Fibroblast of skin of scalp (primary cell): ENCODE measurements at regions not wholly inside any gene's neighbourhood (a gene's known extent, or its start where the extent isn't known, plus 50 kb on each side); places are given as distances from the start of the nearest gene placed in this dataset.

Experiments
- DNase-seq: peaks from one replicate; pipeline ENCODE4 v3.0.0-alpha.2; 2013

GRCh38 chr2:51153236-51153635 lies 121.3 kb upstream of the NRXN1 start:
- DNase-seq, result peak; percentile 59

GRCh38 chr2:51151490-51152140 lies 119.7 kb upstream of the NRXN1 start:
- DNase-seq, result no peak

- DNase-seq, result no peak
These were observed 117.8 kb upstream of the NRXN1 start for GRCh38 chr2:51149725-51150124.

- DNase-seq, result no peak
These were observed 113.8 kb upstream of the NRXN1 start for GRCh38 chr2:51145761-51146160.

- DNase-seq, result peak; percentile 0
These were observed 88.9 kb upstream of the NRXN1 start for GRCh38 chr2:51120754-51121280.

- no peak for DNase-seq
These were observed 79.6 kb upstream of the NRXN1 start for GRCh38 chr2:51111532-51111931.

- no peak for DNase-seq
These were observed 76.9 kb upstream of the NRXN1 start for GRCh38 chr2:51108794-51109193.

- DNase-seq, result no peak
These were observed 75.9 kb upstream of the NRXN1 start for GRCh38 chr2:51107841-51108240.

- no peak for DNase-seq
These were observed 73.9 kb upstream of the NRXN1 start for GRCh38 chr2:51105811-51106210.

GRCh38 chr2:51103205-51103604 lies 71.3 kb upstream of the NRXN1 start:
- peak; percentile 77 for DNase-seq

GRCh38 chr2:51093016-51093415 lies 61.1 kb upstream of the NRXN1 start:
- DNase-seq, result no peak

- no peak for DNase-seq
These were observed 53.6 kb upstream of the NRXN1 start for GRCh38 chr2:51085420-51086068.

GRCh38 chr2:51084750-51085149 lies 52.8 kb upstream of the NRXN1 start:
- DNase-seq, result no peak
